HepG2 (cell line): ENCODE measurements at regions not wholly inside any gene's neighbourhood (a gene's known extent, or its start where the extent isn't known, plus 50 kb on each side); places are given as distances from the start of the nearest gene placed in this dataset.

Experiments
- ATAC-seq: fragments of 200-7000 bp; cut with Tn5 transposase; 3 replicates; pipeline ENCODE4 v1.9.1; 2020; ENCODE audit warnings: mild to moderate bottlenecking, moderate library complexity
- BruUV-seq: library from RNA; stranded (reverse); fragments of 400-500 nt; replicated peaks from 2 replicates; lab custom pipeline; 2021; lab: Mats Ljungman, UMichigan
- CTCF ChIA-PET: fragments of 300-600 bp; formaldehyde crosslinking; extraction: SDS; loops from one replicate; lab custom pipeline; 2021; ENCODE audit warnings: low total read pairs, inconsistent platforms, low intra/inter-chr PET ratio; lab: Yijun Ruan, JAX
- POLR2A ChIA-PET: fragments of 350-600 bp; sonication (Branson Sonifier 250); formaldehyde crosslinking; loops from one replicate; lab custom pipeline; 2020; ENCODE audit warnings: antibody characterized with exemption, inconsistent platforms; lab: Yijun Ruan, JAX
- DNase-seq: peaks from one replicate; pipeline ENCODE4 v3.0.0-alpha.2; 2015; ENCODE audit warnings: low spot score
- FAIRE-seq: peaks from 3 replicates; lab custom pipeline; 2011; peaks lifted over from hg19 to GRCh38; lab: Jason Lieb, UNC
- H2AFZ ChIP-seq: one replicate; pipeline ENCODE4 v1.6.1; 2011; ENCODE audit warnings: low read length, inconsistent platforms
- H3K27ac ChIP-seq: fragments of 300-600 bp; 3 replicates; pipeline ENCODE4 v1.8.0; 2011; ENCODE audit warnings: mixed run types, mild to moderate bottlenecking, mixed read lengths, low read length, inconsistent platforms; ENCODE audit not compliant: insufficient read depth; ENCODE audit errors: extremely low read length
- H3K27me3 ChIP-seq, 2 experiments: fragments of 200-600 bp in 1 of 2; 2 replicates in 1 of 2; 3 replicates in 1 of 2; pipeline versions ENCODE4 v1.6.0 to v1.8.0; 2011; ENCODE audit warnings: low read length in 2 of 2, mild to moderate bottlenecking in 2 of 2, moderate library complexity in 2 of 2, inconsistent platforms in 1 of 2; ENCODE audit not compliant: insufficient read depth in 2 of 2, control insufficient read depth in 1 of 2
- H3K36me3 ChIP-seq, 2 experiments: fragments of 200-600 bp in 1 of 2; replicated peaks in 1 of 2; 2 replicates in 1 of 2; 3 replicates in 1 of 2; pipeline versions ENCODE4 v1.5.1 to v1.8.0; 2011; ENCODE audit warnings: low read length in 2 of 2, inconsistent platforms in 1 of 2; ENCODE audit not compliant: insufficient read depth in 2 of 2, control insufficient read depth in 1 of 2
- H3K4me1 ChIP-seq: 2 replicates; pipeline ENCODE4 v1.5.1; 2012; ENCODE audit warnings: low read length, inconsistent platforms; ENCODE audit not compliant: insufficient read depth
- H3K4me2 ChIP-seq: 2 replicates; pipeline ENCODE4 v1.6.0; 2011; ENCODE audit warnings: low read depth, low read length, inconsistent platforms
- H3K4me3 ChIP-seq, 3 experiments: fragments of 200-600 bp in 1 of 3; sonication (generic), shearing (Covaris generic) in 1 of 3; replicated peaks in 1 of 3; 2 replicates each; pipeline ENCODE4 v1.5.1; 2011 to 2016; ENCODE audit warnings: low read length in 3 of 3, inconsistent platforms in 2 of 3, low read depth in 2 of 3, mild to moderate bottlenecking in 2 of 3, control low read depth in 1 of 3, mixed read lengths in 1 of 3; ENCODE audit not compliant: insufficient read depth in 1 of 3
- H3K79me2 ChIP-seq: one replicate; pipeline ENCODE4 v1.6.1; 2011; ENCODE audit warnings: low read length, inconsistent platforms; ENCODE audit not compliant: insufficient read depth
- H3K9ac ChIP-seq: 2 replicates; pipeline ENCODE4 v1.6.0; 2011; ENCODE audit warnings: mild to moderate bottlenecking, low read depth, low read length, inconsistent platforms; ENCODE audit not compliant: insufficient read depth
- H3K9me3 ChIP-seq: 2 replicates; pipeline ENCODE4 v1.5.1; 2012; ENCODE audit warnings: mild to moderate bottlenecking, low read length
- H4K20me1 ChIP-seq: 2 replicates; pipeline ENCODE4 v1.6.0; 2011; ENCODE audit warnings: inconsistent platforms, mild to moderate bottlenecking, low read length, moderate library complexity; ENCODE audit not compliant: insufficient read depth
- CREB1 ChIP-seq, 2 experiments: fragments of 450-650 bp in 1 of 2; IDR thresholded peaks; 2 replicates each; pipeline ENCODE4 v1.6.1; 2016 to 2017; ENCODE audit warnings: control low read depth in 1 of 2, mild to moderate bottlenecking in 1 of 2, missing compliant biosample characterization in 1 of 2, missing genetic modification characterization in 1 of 2
- HNRNPL ChIP-seq: fragments of 200-400 bp; formaldehyde crosslinking; IDR thresholded peaks from 2 replicates; pipeline ENCODE4 v1.6.1; 2017; ENCODE audit warnings: mild to moderate bottlenecking, low read depth, low read length
- ZNF253 ChIP-seq: sonication (generic); formaldehyde crosslinking; IDR thresholded peaks from 2 replicates; pipeline ENCODE4 v1.8.0; 2022; ENCODE audit warnings: mild to moderate bottlenecking, missing genetic modification reagents, borderline replicate concordance
- ZNF256 ChIP-seq: sonication (generic); formaldehyde crosslinking; conservative IDR thresholded peaks from 2 replicates; pipeline ENCODE4 v1.4.0; 2020; ENCODE audit warnings: missing genetic modification reagents
- WGBS: methylation state at CpG from one replicate; pipeline ENCODE4 v1.1.6; 2017; ENCODE audit warnings: low lambda C conversion rate; 5-methylcytosine and 5-hydroxymethylcytosine counted together
- in situ Hi-C: cut with HindIII; loops from 2 replicates; pipeline ENCODE4 v1.10.0; 2017; ENCODE audit warnings: low pct_unique_long_range_greater_than_20kb; ENCODE audit not compliant: extremely low pct_ligation_motif_present
- intact Hi-C: fragments of 100-400 bp; cut with micrococcal nuclease; formaldehyde crosslinking; loops from one replicate; pipeline ENCODE4 v1.10.0; 2022; ENCODE audit not compliant: unreplicated experiment

DNA sequence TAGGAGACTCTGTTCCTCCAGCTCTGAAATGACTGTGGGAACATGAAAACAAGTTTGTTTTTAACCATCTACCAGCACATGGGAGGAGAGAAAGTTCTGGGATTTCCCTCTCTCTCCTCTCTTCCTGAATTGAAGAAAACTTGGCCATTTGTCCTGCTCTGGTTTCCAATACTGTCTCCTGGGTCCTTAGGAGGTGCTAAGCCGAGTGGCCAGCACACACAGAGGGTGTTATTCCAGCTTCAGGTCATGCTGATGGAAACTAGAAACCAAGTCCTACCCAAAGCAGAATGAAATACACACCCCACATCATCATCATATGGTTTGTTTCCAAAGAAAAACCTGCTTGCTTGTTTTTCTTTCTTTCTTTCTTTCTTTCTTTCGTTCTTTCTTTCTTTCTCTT, 172.7 kb downstream of the RPLP1 start:
- no peaks in the 10 kb centered on the region for H3K79me2 ChIP-seq
- in situ Hi-C loops = no loop called here
- FAIRE-seq = no peak
- no peak overlapping the region for H3K27ac ChIP-seq
- CTCF ChIA-PET = no interaction called here
- no peak overlapping the region for H3K9ac ChIP-seq
- no peaks in the 10 kb centered on the region for H3K4me1 ChIP-seq
- TF ChIP-seq ZNF256 (CRISPR knock-in tag) = no peak
- no peak for TF ChIP-seq HNRNPL
- POLR2A ChIA-PET = no interaction called here
- WGBS = 0% methylated on average over 1 of the region's 2 CpGs
- H4K20me1 ChIP-seq = 0 out of 2 replicates have a peak, but pooled peaks cover 7% of the 10 kb centered on the region
- H3K9me3 ChIP-seq = no peaks in the 10 kb centered on the region
- no peak for DNase-seq
- no peak overlapping the region for H3K4me3 ChIP-seq
- no peak overlapping the region for H2AFZ ChIP-seq
- H3K27me3 ChIP-seq = peaks cover 2 to 65% of the 10 kb centered on the region in 2 experiments; a peak in 3 of 5 replicates
- no peak for ATAC-seq
- intact Hi-C loops = no loop called here
- no peak overlapping the region for H3K4me2 ChIP-seq
- H3K36me3 ChIP-seq = no peaks in the 10 kb centered on the region
- no TSS peak for BruUV-seq

DNA sequence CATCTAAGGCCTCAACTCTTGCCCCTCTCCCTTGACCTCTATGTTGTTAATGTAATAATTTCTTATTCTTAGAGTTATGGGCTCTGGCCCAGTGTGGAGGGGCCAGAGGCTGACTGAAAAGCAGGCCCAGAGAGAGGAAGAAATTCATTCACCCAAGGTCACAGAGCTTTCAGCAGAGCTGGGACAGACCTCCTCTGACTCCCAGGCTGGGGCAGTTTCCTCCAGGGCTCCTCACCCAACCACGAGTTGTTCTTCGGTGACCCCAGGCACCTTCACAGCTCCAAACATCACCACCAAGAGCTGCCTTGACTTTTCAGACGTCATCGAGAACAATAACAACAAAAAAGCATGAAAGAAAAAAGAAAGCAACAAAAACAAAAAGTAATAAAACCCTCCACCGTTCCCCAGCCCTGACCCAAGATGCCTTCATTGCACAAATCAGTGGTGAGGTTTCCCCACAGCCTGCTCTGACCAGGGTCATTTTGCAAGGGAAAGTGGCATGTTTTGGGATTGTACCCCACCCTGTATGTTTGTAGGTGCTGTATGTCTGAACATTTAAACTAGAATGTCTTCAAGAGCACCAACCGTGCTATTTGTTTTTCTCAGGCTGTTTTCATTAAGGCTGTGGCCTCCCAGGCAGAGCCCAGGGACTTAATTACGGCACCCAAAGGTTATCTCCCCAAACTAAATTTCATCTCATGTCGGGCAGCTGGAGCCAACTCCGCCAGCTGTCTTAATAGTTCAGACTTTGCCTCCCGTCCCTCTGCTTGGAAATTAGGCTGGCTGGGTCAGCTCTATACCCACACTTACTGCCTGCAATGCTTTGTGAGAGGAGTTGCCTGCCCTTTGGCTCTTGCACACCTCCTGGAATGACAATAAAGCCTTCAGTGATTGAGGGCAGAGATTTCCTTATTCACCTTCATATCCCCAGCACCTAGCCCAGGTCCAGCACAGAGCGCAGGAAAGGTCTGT, 173.8 kb downstream of the RPLP1 start:
- Histone ChIP-seq H3K4me1 (no peaks in the 10 kb centered on the region), H3K9me3 (no peaks in the 10 kb centered on the region), H3K27me3 (peaks cover 2 to 76% of the 10 kb centered on the region in 2 experiments; a peak in 3 of 5 replicates), H3K9ac (no peak overlapping the region), H3K4me3 (no peak overlapping the region), H3K27ac (no peak overlapping the region), H2AFZ (no peak overlapping the region), H3K4me2 (no peak overlapping the region), H3K79me2 (no peaks in the 10 kb centered on the region), H3K36me3 (no peaks in the 10 kb centered on the region), H4K20me1 (peaks cover 7% of the 10 kb centered on the region; the same call in 1 of the 2 replicates)
- CTCF ChIA-PET = no interaction called here
- no peak for DNase-seq
- 28% methylated on average over 11 of the region's 11 CpGs for WGBS
- no peak for ATAC-seq
- in situ Hi-C loops = no loop called here
- no peak for FAIRE-seq
- TF ChIP-seq CREB1 (IDR thresholded peaks at IDR 0.05) (0 out of 2 replicates have a peak, but pooled peaks have one; percentile 6), CREB1 (CRISPR knock-in tag; IDR thresholded peaks at IDR 0.05) (no peak), ZNF253 (CRISPR knock-in tag) (no peak)
- TF ChIP-seq, all 625 proteins: peak for 1
- intact Hi-C loops = no loop called here
- BruUV-seq = no TSS peak
- POLR2A ChIA-PET = no interaction called here
